ENCODE measurements at regions not wholly inside any gene's neighbourhood (a gene's known extent, or its start where the extent isn't known, plus 50 kb on each side); places are given as distances from the start of the nearest gene placed in this dataset.

DNA sequence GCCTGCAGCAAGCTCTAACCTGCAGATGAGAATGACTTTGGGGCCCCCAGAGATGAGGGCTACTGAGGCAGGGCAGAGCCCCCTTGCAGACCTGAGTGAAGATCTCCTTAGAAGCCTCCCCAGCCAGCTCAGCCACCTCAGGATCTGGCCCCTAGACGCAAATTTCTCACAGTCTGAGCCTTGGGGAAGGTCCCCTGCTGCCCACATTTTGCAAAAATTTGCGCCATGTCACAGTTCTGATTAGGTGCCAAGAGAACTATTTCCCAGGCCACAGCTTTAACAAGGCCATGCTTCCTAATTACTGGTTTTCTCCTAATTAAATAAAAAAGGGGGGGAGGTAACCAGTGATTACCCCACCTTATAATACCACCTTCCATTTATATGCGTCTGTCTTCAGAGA lies 81.0 kb upstream of the HES1 start:
- TF ChIP-seq, protein P1, sequence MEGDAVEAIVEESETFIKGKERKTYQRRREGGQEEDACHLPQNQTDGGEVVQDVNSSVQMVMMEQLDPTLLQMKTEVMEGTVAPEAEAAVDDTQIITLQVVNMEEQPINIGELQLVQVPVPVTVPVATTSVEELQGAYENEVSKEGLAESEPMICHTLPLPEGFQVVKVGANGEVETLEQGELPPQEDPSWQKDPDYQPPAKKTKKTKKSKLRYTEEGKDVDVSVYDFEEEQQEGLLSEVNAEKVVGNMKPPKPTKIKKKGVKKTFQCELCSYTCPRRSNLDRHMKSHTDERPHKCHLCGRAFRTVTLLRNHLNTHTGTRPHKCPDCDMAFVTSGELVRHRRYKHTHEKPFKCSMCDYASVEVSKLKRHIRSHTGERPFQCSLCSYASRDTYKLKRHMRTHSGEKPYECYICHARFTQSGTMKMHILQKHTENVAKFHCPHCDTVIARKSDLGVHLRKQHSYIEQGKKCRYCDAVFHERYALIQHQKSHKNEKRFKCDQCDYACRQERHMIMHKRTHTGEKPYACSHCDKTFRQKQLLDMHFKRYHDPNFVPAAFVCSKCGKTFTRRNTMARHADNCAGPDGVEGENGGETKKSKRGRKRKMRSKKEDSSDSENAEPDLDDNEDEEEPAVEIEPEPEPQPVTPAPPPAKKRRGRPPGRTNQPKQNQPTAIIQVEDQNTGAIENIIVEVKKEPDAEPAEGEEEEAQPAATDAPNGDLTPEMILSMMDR (IDR thresholded peaks at IDR 0.05) = no peak
- TF ChIP-seq POLR2A (IDR thresholded peaks at IDR 0.05) = no peak
- no peak for TF ChIP-seq EP300 (IDR thresholded peaks at IDR 0.05)
